HG02943 (cell line): ENCODE measurements at regions not wholly inside any gene's neighbourhood (a gene's known extent, or its start where the extent isn't known, plus 50 kb on each side); places are given as distances from the start of the nearest gene placed in this dataset.
"Not testable (repeated sequence)": the region's sequence is repeated elsewhere in the genome, so short reads cannot be mapped to it uniquely, and the experiment has no call there.

Experiments
- ATAC-seq: cut with Tn5 transposase; IDR thresholded peaks from one replicate; pipeline ENCODE4 v1.9.1; 2021; ENCODE audit warnings: mild to moderate bottlenecking, low read depth, moderate library complexity; ENCODE audit not compliant: unreplicated experiment

DNA sequence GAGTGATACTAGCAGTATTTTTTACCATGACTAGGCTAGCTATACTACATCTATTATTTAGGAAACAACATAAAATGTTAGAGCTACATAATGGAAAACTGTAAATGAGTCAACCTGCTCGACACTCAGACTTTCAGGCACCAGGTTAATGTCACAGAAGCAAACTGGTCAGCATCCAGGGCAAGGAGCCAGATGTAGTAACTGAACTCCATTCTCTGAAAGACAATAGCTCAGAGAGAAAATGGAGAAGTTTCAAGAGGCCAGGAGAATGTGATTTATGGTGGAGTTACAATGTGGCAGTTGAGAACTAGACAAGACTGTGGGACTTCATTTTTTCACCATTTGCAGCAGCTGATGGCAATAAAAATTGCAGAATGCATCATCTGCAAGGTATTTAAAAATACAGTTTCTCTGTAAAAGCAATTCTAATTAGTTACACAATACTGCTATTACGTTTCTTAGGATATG, 342.7 kb upstream of the PABPC4L start:
- no peak for ATAC-seq

DNA sequence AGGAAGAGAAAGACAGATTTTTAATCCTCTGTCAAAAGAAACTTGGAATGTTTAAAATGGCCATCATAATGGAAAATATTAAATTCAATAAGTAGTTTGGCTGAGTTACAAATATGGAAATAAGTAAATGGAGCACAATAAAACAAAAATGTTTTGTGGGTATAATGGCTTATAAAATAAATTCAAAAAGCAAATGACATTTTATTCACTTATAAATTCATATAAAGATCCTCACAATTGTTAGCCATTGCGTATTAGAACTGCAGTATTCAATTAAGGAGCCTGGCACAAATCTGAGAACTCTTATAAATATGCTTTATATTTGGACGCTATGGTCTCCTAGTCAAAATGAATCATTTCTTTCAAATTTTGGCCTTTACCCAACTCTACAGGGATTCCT, 339.0 kb upstream of the PABPC4L start:
- ATAC-seq: no peak

DNA sequence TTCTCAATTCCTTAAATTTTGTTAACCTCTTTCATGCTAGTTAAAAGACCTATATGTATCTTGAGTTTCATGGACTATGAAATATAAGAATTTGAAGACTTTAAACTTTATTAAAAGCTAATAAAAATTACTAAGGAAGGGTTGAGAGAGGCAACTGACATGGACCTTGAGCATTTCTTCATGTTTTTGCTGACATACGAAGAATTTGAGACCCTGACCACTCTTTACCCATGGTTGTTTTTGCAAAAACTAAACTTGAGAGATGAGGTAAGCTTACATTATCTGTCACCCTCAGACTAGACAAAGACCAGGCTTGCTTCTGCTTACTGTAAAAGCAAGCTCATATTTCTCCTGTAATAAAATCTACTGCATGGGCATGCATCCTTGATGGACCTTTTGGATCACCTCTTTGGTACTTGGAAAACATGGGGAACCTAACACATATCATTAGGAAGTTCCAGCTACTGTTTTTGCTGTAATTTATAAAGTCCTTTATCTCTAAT, 338.2 kb upstream of the PABPC4L start:
- no peak for ATAC-seq

DNA sequence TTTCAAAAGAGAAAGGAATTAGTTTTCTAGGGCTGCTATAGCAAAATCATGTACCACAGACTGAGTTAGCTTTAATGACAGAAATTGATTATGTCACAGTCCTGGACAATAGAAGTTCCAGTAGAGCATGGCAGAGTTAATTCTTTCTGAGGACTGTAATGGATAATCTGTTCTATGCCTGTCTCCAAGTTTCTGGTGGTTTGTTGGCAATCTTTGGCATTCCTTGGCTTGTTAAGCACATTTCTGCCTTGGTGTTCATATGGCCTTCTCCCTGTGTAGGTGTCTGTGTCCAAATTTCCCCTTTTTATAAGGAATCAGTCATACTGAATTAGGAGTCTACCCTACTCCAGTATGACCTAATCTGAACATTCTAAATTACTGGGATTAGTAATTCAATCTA, 336.1 kb upstream of the PABPC4L start:
- no peak for ATAC-seq

DNA sequence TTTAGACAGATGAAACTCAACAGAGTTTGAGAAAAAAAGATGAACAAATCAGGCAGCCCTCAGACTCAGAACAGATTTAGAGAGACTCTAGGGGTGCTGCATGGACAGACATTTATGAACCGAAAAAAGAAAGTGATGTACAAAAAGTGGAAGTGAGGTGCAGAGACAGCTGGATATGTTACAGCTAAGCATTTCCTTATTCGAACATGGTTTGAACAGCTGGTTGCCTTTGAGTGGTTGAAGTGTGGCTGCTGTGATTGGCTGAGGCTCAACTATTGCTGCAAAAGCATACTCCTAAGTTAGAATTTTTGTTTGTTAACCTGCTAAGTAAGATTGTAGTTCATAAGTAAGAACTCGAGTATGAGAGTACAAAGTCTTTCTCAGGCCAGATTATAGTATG, 331.5 kb upstream of the PABPC4L start:
- no peak for ATAC-seq

DNA sequence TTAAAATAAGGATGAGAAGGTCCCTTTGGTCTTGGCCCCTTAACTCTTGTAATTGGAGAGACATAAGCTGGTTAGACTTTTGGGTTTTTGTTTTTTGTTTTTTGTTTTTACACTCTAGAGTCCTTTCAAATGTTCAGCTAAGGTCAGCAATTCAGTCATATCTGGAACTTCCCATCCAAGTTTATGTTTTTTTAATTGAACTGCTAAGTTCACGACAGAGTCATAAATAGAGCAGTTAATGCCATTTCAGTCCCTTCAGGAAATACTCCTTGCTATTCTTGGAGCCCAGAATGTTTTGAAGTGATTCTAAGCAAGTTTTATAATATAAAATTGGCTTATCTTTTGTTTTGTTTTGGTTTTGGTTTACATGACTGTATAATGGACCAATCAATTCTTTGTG, 329.4 kb upstream of the PABPC4L start:
- no peak for ATAC-seq

DNA sequence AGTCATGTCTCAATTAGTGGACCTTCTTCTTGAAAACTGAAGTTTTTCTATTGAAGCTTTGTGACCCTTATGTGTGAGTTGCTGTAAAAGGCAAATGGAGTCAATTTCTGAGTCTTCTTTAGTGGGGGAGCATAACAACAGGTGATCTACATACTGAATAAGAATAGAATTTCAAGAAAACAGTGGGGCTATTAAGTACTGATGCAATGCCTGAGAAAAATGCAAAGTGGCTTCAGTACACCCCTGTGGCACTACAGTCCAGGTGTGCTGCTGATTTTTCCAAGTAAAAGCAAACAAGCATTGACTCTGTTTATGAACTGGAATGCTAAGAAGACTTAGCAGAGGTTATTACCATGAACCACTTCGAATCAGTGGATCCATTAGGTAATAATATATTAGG, 328.0 kb upstream of the PABPC4L start:
- no peak for ATAC-seq

DNA sequence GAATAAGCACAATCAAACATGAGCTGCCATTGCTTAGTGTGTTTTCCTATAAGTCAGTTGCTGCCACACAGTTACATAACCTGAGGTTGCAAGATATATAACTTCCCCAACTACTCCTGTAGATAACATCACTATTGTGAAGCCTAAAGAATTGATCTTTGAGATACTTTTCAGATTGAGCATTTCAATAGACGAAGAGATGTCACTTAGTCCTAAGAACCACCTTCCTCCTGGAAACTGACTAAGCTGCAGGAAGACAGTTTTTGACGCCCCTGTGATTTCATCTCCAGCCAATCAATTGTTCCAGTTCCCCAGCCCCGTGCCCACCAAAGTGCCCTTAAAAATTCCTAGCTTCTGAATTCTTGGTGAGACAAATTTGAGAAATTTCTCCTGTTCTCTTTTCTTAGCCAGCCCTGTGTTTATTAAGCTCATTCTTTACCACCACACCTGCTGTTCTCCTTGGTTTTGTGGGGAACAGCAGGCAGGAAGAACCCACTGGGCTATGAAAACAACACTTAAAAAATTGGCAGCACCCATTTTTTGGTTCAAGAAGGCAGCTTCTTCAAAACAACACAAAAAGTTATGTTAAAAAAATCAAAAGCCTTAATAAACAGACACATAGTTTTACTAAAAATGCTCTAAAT, 317.1 kb upstream of the PABPC4L start:
- no peak for ATAC-seq

DNA sequence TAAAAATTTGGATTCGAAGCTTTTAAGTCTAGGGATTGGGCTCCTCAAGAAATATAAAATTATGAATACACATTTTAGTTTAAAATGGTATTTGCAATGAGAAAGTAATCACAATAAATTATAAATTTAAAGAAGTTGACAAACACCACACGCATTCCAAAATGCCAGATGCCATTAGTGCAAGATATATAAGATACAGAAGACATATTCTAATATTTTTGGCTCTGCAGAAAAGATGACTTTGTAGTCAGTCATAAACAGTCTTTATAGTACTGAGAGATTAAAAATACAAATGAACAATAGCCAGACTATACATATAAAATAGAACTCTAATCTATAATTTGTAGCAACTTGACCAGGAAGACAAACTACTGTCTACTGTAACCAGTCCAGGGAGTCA, 309.0 kb upstream of the PABPC4L start:
- ATAC-seq: no peak

DNA sequence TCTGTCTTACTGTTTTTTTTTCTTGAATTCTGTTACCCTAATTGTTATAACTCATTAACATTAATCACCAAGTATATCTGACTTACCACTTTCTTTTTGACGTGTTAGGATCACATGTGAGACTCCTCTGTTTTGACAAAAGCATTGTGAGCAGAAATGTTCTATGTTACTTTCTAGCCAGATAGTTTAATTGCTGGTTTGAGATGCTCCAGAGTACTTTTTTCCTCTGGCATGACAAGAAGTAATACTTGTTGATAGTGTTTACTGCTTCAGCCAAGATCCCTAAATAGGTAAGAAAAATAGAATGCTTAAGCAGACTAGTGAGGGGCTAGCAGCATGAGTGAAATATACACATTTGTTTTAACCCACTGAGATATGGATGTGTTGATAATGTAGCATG, 303.9 kb upstream of the PABPC4L start:
- no peak for ATAC-seq

DNA sequence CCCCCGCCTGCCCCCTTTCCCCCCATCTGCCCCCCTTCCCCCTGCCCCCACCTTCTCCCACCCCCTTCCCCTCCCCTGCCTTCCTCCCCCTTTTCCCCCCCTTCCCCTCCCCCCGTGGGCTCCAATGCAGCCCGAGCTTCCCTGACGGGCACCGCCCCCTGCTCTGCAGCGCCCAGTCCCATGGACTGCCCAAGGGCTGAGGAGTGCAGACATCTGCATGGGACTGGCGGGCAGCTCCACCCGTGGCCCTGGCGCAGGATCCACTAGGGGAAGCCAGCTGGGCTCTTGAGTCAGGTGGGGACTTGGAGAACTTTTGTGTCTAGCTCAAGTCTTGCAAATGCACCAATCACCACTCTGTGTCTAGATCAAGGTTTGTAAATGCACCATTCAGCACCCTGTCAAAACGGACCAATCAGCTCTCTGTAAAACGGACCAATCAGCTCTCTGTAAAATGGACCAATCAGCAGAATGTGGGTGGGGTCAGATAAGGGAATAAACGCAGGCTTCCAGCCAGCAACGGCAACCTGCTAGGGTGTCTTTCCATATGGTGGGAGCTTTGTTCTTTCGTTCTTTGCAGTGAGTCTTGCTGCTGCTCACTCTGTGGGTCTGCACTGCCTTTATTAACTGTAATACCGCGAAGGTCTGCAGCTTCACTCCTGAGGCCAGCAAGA, 300.5 kb upstream of the PABPC4L start:
- ATAC-seq: no peak

DNA sequence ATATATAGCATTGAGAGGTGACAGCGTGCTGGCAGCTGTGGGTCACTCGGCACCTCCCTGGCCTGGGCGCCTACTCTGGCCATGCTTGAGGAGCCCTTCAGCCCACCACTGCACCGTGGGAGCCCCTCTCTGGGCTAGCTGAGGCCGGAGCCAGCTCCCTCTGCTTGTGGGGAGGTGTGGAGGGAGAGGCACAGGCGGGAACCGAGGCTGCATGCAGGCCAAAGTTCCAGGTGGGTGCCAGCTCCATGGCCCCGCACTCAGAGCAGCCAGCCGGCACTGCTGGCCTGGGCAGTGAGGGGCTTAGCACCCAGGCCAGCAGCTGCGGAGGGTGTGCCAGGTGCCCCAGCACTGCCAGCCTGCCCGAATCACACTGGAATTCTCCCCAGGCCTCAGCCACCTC, 299.9 kb upstream of the PABPC4L start:
- ATAC-seq: not testable (repeated sequence)

DNA sequence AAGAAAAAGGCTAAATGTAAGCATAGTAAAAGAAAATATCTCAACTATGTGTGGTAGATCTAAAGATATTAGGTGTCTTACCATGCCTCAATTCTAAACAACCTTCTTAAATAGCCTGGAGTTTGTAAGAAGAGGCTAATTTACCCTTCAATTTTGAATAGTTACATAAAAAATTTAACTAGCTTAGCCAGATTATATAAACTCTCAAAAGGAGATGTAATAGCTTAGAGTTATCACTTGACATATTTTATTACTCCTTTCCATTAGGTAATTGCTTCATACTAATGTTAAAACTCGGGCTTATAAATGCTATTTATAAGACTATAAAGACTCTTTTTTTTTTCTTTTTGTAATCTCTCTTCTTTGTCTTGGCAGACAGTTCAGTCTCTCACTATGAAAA, 297.5 kb upstream of the PABPC4L start:
- no peak for ATAC-seq

DNA sequence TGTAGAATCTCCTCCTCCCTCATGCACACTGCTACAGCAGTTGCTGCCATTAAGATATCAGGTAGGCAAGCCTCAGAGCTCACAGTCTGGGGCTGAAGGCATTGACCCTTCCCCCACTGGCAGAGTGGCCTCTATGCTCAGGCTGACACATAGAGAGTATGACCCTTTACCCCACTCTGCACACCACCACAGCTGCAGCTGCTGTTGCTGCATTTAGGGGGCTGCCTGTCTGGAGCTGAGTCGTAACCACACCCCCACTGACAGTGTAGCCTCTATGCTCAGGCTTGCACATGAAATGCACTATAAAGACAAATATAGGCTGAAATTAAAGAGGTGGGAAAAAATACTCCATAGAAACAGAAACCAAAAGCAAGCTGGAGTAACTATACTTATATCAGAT, 289.3 kb upstream of the PABPC4L start:
- no peak for ATAC-seq

DNA sequence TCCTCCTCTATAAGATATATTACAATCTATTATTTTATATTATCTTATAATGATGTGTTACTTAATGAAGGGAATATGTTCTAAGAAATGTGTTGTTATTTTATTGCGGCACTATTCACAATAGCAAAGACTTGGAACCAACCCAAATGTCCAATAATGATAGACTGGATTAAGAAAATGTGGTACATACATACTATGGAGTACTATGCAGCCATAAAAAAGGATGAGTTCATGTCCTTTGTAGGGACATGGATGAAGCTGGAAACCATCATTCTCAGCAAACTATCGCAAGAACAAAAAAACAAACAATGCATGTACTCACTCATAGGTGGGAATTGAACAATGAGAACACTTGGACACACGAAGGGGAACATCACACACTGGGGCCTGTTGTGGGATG, 281.9 kb upstream of the PABPC4L start:
- not testable (repeated sequence) for ATAC-seq

DNA sequence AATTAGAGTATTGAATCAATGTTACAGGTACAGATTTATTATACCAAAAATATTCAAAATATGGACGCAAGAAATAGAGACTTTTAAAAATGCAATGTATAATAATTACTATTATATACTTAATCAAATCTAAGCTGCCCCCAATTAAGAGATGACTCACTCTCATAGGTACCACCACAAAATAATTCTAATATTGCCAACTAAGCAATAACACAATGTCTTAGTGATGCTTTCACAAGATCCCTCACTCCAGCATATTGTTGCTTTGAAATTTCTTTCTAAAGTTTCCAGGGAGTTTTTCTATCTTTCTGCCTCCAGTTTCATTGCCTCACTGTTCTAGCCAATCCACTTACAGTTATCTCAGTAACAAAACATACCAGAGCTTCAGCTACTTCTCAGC, 270.0 kb upstream of the PABPC4L start:
- no peak for ATAC-seq

DNA sequence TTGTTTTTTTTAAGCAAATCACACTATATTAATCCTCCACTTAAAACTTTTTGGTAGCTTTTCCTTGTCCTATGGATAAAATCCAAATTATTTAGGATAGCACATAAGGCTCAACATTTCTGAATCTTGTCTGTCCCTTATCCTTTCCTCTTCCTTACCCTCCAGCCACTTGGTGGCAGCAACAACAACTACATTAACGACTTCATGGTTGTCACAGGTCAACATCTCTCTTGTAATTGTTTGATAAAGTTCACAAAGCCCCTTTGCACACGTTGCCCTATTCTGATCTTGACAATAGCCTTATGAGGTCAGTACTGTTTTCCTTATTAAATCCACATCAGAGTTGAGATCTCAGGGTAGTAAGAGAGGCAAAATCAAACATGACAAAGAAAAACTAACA, 269.0 kb upstream of the PABPC4L start:
- no peak for ATAC-seq

DNA sequence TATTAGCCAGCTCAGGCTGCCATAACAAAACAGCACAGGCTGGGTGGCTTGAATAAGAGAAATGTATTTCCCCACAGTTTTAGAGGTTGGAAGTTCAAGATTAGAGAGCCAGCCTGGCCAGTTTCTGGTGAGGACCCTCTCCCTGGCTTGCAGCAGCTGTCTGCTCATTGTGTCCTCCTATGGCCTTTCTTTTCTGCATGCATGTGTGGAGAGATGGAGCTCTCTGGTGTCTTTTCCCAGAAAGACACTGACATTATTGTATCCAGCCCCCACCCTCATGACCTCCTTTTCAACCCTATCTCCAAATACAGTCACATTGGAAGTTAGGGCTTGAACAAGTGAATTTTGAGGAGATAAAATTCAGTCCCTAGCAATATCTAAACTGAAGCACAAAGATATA, 263.8 kb upstream of the PABPC4L start:
- no peak for ATAC-seq

DNA sequence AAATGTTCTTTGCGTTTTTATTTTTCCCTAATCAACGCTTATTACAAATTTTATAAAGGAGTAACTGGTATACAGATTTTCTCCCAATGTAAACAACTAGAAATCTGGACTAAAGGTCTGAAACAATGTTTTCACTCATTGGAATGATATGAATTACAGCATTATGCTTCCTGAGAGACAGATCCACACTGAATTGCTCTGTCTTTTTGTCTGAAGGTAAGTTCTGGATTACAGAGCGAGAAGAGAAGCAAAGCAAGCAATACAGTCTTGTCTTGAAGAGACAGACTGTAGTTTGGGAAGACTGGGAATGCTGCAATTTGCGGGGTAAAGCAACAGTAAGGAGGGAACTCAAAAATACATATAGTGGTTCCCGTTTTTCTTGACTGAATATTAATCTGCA, 262.2 kb upstream of the PABPC4L start:
- no peak for ATAC-seq

DNA sequence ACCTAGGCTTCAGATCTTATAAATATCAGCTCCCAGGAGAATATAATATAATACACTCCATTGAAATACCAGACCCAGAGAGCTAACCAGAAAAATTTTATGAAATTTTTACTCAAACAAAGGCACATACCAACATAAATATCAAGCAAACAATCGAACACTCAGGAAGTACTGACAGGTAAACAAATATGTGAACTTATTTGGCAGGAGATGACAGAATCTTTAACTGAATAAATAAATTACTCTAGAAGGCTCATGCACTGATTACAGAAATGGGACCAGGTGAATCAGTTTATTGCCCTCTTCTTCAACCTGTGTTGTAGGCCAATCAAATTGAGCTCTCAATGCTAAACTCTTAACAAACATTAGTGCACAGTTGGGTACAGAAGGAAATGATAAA, 225.2 kb upstream of the PABPC4L start:
- ATAC-seq: no peak

DNA sequence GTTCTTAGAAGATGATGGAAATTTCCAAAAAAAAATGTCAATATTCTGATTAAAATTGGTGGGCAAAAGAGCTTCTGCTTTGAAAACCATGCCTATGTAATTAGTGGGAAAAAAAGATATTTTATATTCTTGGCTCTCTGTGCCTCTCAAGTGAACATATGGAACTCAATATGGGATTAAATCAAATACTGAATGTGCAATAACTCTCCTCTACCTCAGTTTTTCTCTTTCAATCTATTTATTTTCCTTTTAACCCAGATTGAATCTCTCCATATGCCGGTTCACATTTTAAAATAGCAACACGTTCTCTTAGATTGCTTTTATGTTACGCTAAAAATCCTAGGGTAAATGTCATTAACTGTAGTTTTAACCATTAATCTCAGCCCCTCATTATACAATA, 224.2 kb upstream of the PABPC4L start:
- no peak for ATAC-seq

DNA sequence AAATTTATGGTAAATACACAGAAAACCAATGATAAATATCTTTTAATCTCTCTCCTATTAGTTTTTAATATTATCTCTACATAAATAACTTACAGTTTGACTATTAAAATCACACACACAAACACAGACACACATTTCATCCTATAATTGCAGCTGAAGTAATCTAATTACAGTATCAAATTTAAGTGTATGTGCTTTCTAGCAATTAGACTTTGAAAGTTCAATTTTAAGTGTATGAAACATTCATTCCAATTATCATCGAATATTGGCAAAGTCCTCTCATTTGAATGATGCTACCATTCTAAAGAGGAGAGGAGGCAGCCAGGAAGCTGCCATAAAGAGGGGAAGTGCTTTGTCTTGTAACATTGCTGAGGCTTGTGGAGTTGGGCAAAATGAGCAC, 221.2 kb upstream of the PABPC4L start:
- no peak for ATAC-seq
